Epidermal melanocyte (primary cell): ENCODE measurements at regions not wholly inside any gene's neighbourhood (a gene's known extent, or its start where the extent isn't known, plus 50 kb on each side); places are given as distances from the start of the nearest gene placed in this dataset.

Source experiments
- DNase-seq: peaks from one replicate; pipeline ENCODE4 v3.0.0; 2011; ENCODE audit warnings: low spot score; ENCODE audit not compliant: insufficient read length

- DNase-seq, result no peak
Observed at GRCh38 chr7:18308938-18309337, 186.6 kb upstream of the HDAC9 start.

GRCh38 chr7:18312482-18312881 lies 183.1 kb upstream of the HDAC9 start:
- DNase-seq, result no peak

GRCh38 chr7:18313965-18314364 lies 181.6 kb upstream of the HDAC9 start:
- DNase-seq, result no peak

- no peak for DNase-seq
Observed at GRCh38 chr7:18315241-18315640, 180.3 kb upstream of the HDAC9 start.

- no peak for DNase-seq
Observed at GRCh38 chr7:18317941-18318340, 177.6 kb upstream of the HDAC9 start.

- DNase-seq, result no peak
Observed at GRCh38 chr7:18320422-18320821, 175.1 kb upstream of the HDAC9 start.

- DNase-seq, result no peak
Observed at GRCh38 chr7:18320971-18321567, 174.5 kb upstream of the HDAC9 start.

DNA sequence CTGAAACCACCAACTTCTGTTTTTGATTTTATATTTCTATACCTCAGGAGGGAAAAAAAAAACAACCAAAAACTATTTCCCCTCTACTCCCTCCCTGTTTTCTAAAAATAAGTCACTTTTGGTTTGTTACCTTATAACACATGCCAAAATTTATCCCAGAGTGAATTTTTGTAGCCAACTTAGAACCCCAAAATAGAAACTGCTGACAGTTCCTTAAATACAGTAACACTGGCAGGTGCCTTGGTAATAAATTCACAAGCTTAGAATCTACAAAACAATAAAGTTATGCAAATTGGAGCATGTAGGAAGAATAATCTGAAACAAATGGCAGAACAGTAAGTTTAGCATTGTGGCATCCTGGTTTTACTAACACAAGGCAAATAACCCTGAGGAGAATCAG lies 165.0 kb upstream of the HDAC9 start:
- no peak for DNase-seq

GRCh38 chr7:18336626-18337025 lies 158.9 kb upstream of the HDAC9 start:
- no peak for DNase-seq

DNA sequence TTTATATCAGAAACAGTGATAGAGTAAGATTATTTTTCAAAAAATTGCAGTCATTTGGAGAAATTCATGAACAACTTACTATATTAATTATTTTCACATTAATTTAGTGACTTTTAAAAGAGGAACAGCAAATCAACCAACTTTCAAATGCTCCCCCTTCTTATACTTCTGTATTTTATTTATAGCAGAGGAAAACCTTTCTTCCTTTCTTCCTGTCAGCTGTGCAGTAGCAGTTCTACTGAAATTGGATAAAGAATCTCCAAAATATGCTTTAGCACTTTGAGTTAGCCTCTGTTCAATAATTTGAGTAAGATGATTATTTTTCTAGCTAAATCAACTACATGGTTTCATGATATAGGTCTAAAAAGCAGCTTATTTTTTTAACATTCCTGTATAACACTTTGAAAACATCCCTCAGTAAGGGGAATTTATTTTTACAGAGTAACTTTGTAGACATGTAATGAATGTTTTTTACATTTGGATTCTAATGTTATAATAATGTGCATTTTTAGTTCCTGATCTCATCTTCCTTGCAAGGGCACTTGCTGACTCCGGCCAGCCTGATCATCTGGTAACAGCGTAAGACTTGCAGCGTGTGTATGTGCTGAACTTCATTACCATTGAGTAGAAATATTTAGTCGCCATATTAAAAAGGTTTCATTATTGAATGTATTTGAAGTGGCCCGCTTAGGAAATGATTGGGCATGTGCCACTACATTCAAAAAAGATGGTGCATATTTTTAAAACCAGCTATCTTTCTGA lies 158.3 kb upstream of the HDAC9 start:
- no peak for DNase-seq

- no peak for DNase-seq
Observed at GRCh38 chr7:18338910-18339523, 156.5 kb upstream of the HDAC9 start.

DNA sequence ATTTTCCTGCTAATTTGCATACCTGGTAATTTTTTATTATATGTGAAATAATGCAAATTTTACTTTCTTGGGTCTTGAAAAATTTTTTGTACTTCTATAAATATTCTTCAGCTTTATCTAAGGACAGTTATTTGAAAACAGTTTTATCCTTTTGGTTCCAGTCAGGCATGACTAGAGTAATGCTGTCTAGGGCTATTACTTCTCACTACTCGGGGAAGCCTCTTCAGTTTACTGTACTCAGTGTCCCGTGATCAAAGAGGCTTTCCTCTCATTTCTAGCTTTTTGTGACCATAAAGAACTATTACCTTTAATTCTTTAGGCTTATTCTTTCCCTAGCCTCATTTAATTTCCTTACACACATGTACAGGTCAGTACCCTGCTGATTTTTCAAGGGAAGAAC lies 153.8 kb upstream of the HDAC9 start:
- DNase-seq, result no peak

- DNase-seq, result no peak
Observed at GRCh38 chr7:18343047-18343446, 152.5 kb upstream of the HDAC9 start.

DNA sequence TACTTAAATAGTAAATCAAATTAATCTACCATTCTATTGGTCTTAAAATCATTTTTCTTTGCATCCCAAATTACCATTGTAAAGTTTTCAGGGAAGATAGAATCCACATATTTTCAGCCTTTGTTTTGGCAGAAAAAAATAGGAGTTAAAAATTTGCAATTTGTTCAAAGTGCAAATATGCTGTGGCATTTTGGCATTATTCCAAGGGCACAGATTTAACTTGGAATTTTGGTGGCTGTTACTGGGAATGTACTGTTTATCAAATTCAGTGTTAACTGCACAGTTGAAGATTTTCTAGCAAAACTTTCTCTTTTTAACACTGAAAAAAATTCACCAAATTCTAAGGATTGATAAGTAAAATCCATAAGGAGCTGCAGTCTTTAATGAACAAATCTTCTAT lies 151.0 kb upstream of the HDAC9 start:
- DNase-seq, result no peak

DNA sequence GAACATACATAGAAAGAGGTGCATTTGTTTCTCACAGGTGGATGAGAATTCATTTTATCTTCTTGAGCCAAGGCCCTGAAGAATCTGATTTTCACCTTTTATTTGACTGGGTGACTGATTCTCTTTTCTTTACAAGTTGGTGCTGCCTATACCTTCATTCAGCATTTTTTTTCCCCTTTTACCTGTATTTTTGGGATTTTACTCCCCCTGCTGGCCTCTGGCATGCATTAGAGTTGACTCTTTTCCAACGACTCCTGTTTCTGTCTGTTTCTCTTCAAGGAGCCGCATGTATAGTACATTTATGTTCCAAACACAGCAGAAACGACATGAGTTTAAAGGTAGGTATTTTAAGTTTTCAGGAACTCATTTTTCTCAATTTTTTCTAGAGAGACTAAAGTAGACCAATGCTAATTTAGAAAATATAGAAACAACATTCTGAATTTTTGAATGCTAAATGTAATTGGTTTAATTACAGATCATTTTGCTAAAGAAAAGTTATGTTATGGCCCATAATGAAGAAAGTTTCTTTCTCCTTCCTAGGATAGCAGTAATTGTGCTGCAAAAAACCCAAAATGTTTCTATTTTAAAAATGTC lies 149.8 kb upstream of the HDAC9 start:
- no peak for DNase-seq

GRCh38 chr7:18347170-18347569 lies 148.4 kb upstream of the HDAC9 start:
- no peak for DNase-seq

DNA sequence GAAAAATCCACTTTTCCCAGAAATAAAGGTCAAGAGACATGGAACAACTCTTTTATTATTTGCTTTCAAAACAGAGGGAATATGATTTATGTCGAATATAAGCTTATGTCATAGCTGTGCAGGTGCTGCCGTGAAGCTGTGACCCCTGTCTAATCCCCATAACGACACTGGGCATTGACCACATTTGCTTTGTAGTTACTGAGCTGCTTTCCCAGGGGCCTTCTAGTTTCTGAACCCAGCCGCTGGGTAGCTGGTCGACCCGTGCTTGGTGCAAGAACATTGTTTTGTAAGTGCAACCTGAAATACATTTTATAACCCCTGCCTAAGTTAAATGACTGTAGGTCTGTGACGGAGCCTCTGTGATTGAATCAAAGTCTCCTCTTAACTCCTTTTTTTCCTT lies 144.9 kb upstream of the HDAC9 start:
- DNase-seq, result no peak

DNA sequence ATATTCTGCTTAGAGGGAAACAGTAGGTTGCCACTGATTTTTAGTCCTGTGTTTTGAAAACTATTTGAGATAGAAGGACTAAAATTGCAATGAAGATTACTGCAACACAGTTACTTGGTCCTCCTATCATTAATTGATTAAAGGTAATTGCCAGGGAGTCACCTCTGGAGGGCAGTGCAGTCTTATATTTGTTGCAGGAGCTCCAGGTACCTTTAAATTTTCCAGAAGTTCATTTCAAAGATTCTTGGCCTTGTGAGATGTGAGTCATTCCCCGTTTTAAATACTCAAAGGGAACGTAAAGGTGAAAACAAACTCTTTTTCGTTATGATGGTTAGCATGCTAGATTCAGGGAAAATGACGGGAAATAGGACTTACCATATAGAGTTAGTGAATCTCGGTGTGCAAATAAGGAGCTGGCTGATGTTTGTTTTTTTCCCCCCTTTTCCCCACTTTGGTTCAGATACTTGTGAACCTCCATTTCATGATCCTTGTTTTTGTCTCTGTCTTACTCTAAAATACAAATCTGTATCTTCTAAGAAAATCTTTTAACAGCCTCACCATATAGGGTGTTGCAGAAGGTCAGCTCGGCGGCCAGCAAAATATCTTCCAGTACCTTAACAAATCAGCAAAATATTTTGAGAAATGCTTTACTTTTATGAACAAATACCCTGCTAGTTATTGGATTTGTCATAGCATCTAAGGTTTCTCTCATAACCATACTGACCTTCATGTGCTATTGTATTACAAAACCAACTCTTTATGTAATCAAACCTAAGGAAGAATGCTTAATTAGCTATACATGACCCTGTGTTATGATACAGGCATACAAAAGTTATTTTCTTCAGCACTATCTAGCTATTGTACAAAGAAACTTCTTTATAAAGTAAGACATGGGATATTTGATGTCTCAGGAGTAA lies 143.0 kb upstream of the HDAC9 start:
- DNase-seq, result peak; percentile 34

GRCh38 chr7:18353339-18353738 lies 142.2 kb upstream of the HDAC9 start:
- DNase-seq, result no peak

DNA sequence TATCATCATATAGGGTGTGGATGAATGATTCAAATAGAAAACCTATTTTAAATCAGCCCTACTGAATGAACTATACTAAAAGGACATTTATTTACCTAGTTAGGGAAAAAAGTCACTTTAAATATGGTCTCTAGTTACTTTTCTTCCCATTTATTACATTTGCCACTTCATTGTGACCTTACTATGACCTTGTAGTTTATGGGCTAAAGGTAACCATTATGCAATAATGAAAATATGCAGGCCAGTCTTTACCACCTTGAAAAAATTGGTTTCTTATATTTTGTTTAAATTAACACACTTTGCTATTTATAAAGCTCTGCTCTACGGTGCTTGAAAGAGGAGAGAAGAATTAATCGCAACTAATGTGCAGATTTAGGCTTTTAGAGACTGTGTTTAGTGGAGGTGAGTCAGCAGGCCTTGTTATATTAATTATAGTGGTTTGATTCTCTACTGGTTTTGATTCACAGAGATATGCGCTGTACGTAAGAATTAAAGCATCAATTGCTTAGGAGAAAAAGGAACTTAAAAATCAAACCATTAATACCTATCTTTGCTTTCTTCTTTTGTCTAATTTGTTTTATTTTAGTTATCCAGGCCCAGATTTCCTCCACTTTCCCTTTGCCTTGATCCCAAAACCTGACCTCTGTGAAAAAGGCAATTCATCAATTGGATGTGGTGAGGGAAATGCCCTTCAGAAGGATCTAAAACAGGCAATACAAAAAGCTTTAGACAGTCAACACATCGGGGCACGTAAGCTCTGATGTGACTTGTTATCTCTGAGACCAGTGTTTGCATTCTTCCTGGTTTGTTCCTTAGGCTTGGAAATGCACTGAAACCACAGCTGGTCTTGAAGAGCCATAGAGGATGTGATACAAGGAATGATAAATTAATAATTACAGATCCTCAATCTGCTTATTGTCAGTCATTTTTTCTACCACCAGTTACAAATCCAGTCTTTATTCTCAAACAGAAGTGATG lies 141.2 kb upstream of the HDAC9 start:
- DNase-seq, result no peak
